HL-60 (cell line): ENCODE measurements at regions not wholly inside any gene's neighbourhood (a gene's known extent, or its start where the extent isn't known, plus 50 kb on each side); places are given as distances from the start of the nearest gene placed in this dataset.
"Not testable (repeated sequence)": the region's sequence is repeated elsewhere in the genome, so short reads cannot be mapped to it uniquely, and the experiment has no call there.

ENCODE experiments used
- CTCF ChIP-seq: IDR thresholded peaks from one replicate; pipeline ENCODE4 v1.5.1; 2011; ENCODE audit warnings: low read length, control low read depth, inconsistent platforms; ENCODE audit not compliant: insufficient read depth
- POLR2AphosphoS5 ChIP-seq: IDR thresholded peaks from 2 replicates; pipeline ENCODE4 v1.6.1; 2012; ENCODE audit warnings: low read depth

GRCh38 chr22:10766320-10766719 is 4761.7 kb upstream of the OR11H1 start:
- TF ChIP-seq CTCF, POLR2AphosphoS5: not testable (repeated sequence)
